Neural cell (in vitro differentiated cells): ENCODE measurements at regions not wholly inside any gene's neighbourhood (a gene's known extent, or its start where the extent isn't known, plus 50 kb on each side); places are given as distances from the start of the nearest gene placed in this dataset.
"Not testable (repeated sequence)": the region's sequence is repeated elsewhere in the genome, so short reads cannot be mapped to it uniquely, and the experiment has no call there.

Source experiments
- H2AFZ ChIP-seq: fragments of 200-600, 300-800 bp; sonication (generic), shearing (Covaris generic); 2 replicates; pipeline ENCODE4 v1.6.0; 2014; ENCODE audit warnings: low read depth, mild to moderate bottlenecking, antibody characterized with exemption, low read length, moderate library complexity
- H3F3A ChIP-seq: fragments of 200-600 bp; shearing (Covaris generic); 2 replicates; pipeline ENCODE4 v1.6.1; 2016; ENCODE audit warnings: mild to moderate bottlenecking, moderate library complexity, mixed read lengths, antibody characterized with exemption, low read length; ENCODE audit not compliant: insufficient read depth, poor library complexity, severe bottlenecking
- H3K27ac ChIP-seq: fragments of 200-600, 300-800 bp; sonication (generic), shearing (Covaris generic); 2 replicates; pipeline ENCODE4 v1.5.1; 2014; ENCODE audit warnings: mild to moderate bottlenecking, low read length, moderate library complexity
- H3K27me3 ChIP-seq: fragments of 300-800, 200-600 bp; sonication (generic), shearing (Covaris generic); 2 replicates; pipeline ENCODE4 v1.6.0; 2014; ENCODE audit warnings: mild to moderate bottlenecking, low read depth, low read length, moderate library complexity; ENCODE audit not compliant: insufficient read depth
- H3K36me3 ChIP-seq: fragments of 300-800, 200-600 bp; sonication (generic), shearing (Covaris generic); 2 replicates; pipeline ENCODE4 v1.5.1; 2014; ENCODE audit warnings: mild to moderate bottlenecking, antibody characterized with exemption, low read length, moderate library complexity; ENCODE audit not compliant: insufficient read depth
- H3K4me2 ChIP-seq: fragments of 300-800, 200-600 bp; sonication (generic), shearing (Covaris generic); 2 replicates; pipeline ENCODE4 v1.6.0; 2014; ENCODE audit warnings: mild to moderate bottlenecking, low read length
- H3K4me3 ChIP-seq: fragments of 300-800, 200-600 bp; sonication (generic), shearing (Covaris generic); 2 replicates; pipeline ENCODE4 v1.5.1; 2014; ENCODE audit warnings: mild to moderate bottlenecking, low read length, moderate library complexity
- H3K79me2 ChIP-seq: fragments of 200-600 bp; shearing (Covaris generic); replicated peaks from 2 replicates; pipeline ENCODE4 v1.6.0; 2014; ENCODE audit warnings: mild to moderate bottlenecking, low read length, moderate library complexity; ENCODE audit not compliant: insufficient read depth
- H3K9ac ChIP-seq: fragments of 300-800, 200-600 bp; sonication (generic), shearing (Covaris generic); 2 replicates; pipeline ENCODE4 v1.6.1; 2016; ENCODE audit warnings: mild to moderate bottlenecking, low read length, mixed read lengths
- H3K9me2 ChIP-seq: fragments of 200-600 bp; shearing (Covaris generic); 2 replicates; pipeline ENCODE4 v1.6.1; 2016; ENCODE audit warnings: mild to moderate bottlenecking, low read length, mixed read lengths; ENCODE audit not compliant: insufficient read depth
- H3K9me3 ChIP-seq: fragments of 200-600, 300-800 bp; sonication (generic), shearing (Covaris generic); 2 replicates; pipeline ENCODE4 v1.6.1; 2016; ENCODE audit warnings: mild to moderate bottlenecking, mixed run types, low read length, moderate library complexity, mixed read lengths
- H4K20me1 ChIP-seq: fragments of 200-600 bp; shearing (Covaris generic); 2 replicates; pipeline ENCODE4 v1.6.1; 2016; ENCODE audit warnings: mild to moderate bottlenecking, mixed run types; ENCODE audit not compliant: insufficient read depth
- CTCF ChIP-seq: fragments of 450-650 bp; IDR thresholded peaks from 2 replicates; pipeline ENCODE4 v1.5.1; 2014; ENCODE audit warnings: antibody characterized with exemption, mild to moderate bottlenecking, moderate library complexity; ENCODE audit not compliant: poor library complexity, severe bottlenecking
- EP300 ChIP-seq: fragments of 450-650 bp; conservative IDR thresholded peaks from 2 replicates; pipeline ENCODE4 v1.6.1; 2014; ENCODE audit warnings: antibody characterized with exemption, mild to moderate bottlenecking, moderate library complexity; ENCODE audit not compliant: poor library complexity, severe bottlenecking
- EZH2 ChIP-seq: fragments of 200-600, 300-800 bp; shearing (Covaris generic), sonication (generic); IDR thresholded peaks from 2 replicates; pipeline ENCODE4 v1.6.1; 2014; ENCODE audit warnings: antibody characterized with exemption, low read length, borderline replicate concordance, mild to moderate bottlenecking; ENCODE audit not compliant: insufficient read depth, poor library complexity, severe bottlenecking
- MXI1 ChIP-seq: fragments of 450-650 bp; conservative IDR thresholded peaks from 2 replicates; pipeline ENCODE4 v1.6.1; 2014; ENCODE audit warnings: antibody characterized with exemption, mild to moderate bottlenecking; ENCODE audit not compliant: poor library complexity, severe bottlenecking
- POLR2AphosphoS5 ChIP-seq: IDR thresholded peaks from 2 replicates; pipeline ENCODE4 v1.6.1; 2012
- RAD21 ChIP-seq: fragments of 450-650 bp; conservative IDR thresholded peaks from 2 replicates; pipeline ENCODE4 v1.6.1; 2014; ENCODE audit warnings: antibody characterized with exemption, mild to moderate bottlenecking, moderate library complexity
- REST ChIP-seq: IDR thresholded peaks from 2 replicates; pipeline ENCODE4 v1.6.1; 2012; ENCODE audit warnings: borderline replicate concordance
- SMC3 ChIP-seq: fragments of 450-650 bp; conservative IDR thresholded peaks from 2 replicates; pipeline ENCODE4 v1.6.1; 2014; ENCODE audit warnings: antibody characterized with exemption, mild to moderate bottlenecking, moderate library complexity; ENCODE audit not compliant: poor library complexity
- TAF1 ChIP-seq: IDR thresholded peaks from 2 replicates; pipeline ENCODE4 v1.6.1; 2012; ENCODE audit warnings: low read depth

- Histone ChIP-seq H3K9me2 (no peaks in the 10 kb centered on the region), H3K27ac (no peak overlapping the region), H3K9ac (no peak overlapping the region), H3K4me2 (no peak overlapping the region), H3K4me3 (no peak overlapping the region), H3K36me3 (no peaks in the 10 kb centered on the region), H3K27me3 (no peaks in the 10 kb centered on the region), H3K9me3 (no peaks in the 10 kb centered on the region), H3K79me2 (no peaks in the 10 kb centered on the region), H4K20me1 (no peaks in the 10 kb centered on the region), H3F3A (no peaks in the 10 kb centered on the region), H2AFZ (no peak overlapping the region)
- no peak for TF ChIP-seq EZH2
- no peak for TF ChIP-seq REST
These were observed 89.6 kb upstream of the BASP1 start for GRCh38 chr5:17127743-17128231.

- H3K4me3 ChIP-seq = no peak overlapping the region
- no peaks in the 10 kb centered on the region for H3K9me2 ChIP-seq
- H3K9me3 ChIP-seq = no peaks in the 10 kb centered on the region
- TF ChIP-seq MXI1 = no peak
- TF ChIP-seq REST = no peak
- TF ChIP-seq CTCF = no peak
- TF ChIP-seq EZH2 = no peak
- TF ChIP-seq SMC3 = no peak
- no peak for TF ChIP-seq POLR2AphosphoS5
- no peak for TF ChIP-seq RAD21
- TF ChIP-seq EP300 = no peak
- no peak for TF ChIP-seq TAF1
- no peaks in the 10 kb centered on the region for H3K79me2 ChIP-seq
- no peaks in the 10 kb centered on the region for H3K27me3 ChIP-seq
- no peak overlapping the region for H3K27ac ChIP-seq
- H3F3A ChIP-seq = no peaks in the 10 kb centered on the region
- H3K36me3 ChIP-seq = no peaks in the 10 kb centered on the region
- no peaks in the 10 kb centered on the region for H4K20me1 ChIP-seq
- no peak overlapping the region for H3K9ac ChIP-seq
- no peak overlapping the region for H3K4me2 ChIP-seq
- no peak overlapping the region for H2AFZ ChIP-seq
These were observed 88.2 kb upstream of the BASP1 start for GRCh38 chr5:17129093-17129849.

- H3K27me3 ChIP-seq, H3K9me3 ChIP-seq, H3K79me2 ChIP-seq, H3F3A ChIP-seq, H4K20me1 ChIP-seq, H3K9ac ChIP-seq, H3K36me3 ChIP-seq, H3K9me2 ChIP-seq, H3K4me3 ChIP-seq, H2AFZ ChIP-seq, H3K4me2 ChIP-seq, H3K27ac ChIP-seq: not testable (repeated sequence)
These were observed 87.1 kb upstream of the BASP1 start for GRCh38 chr5:17130302-17130701.
